Parathyroid adenoma (tissue), 2 donors: ENCODE measurements at regions not wholly inside any gene's neighbourhood (a gene's known extent, or its start where the extent isn't known, plus 50 kb on each side); places are given as distances from the start of the nearest gene placed in this dataset.
A peak's percentile ranks its signal among the peaks of the same experiment; 100 is the strongest.

Experiments
- H2AFZ ChIP-seq: fragments of 300-600 bp; sonication (generic); one replicate; pipeline ENCODE4 v1.7.0; 2017; ENCODE audit warnings: antibody characterized with exemption, mild to moderate bottlenecking
- H3K27ac ChIP-seq: fragments of 300-600 bp; sonication (generic); one replicate; pipeline ENCODE4 v1.7.0; 2017
- H3K27me3 ChIP-seq: fragments of 300-600 bp; sonication (generic); one replicate; pipeline ENCODE4 v1.7.0; 2017; ENCODE audit warnings: low read length; ENCODE audit not compliant: control insufficient read depth, insufficient read depth
- H3K36me3 ChIP-seq: fragments of 300-600 bp; sonication (generic); one replicate; pipeline ENCODE4 v1.7.0; 2017; ENCODE audit warnings: low read length; ENCODE audit not compliant: control insufficient read depth, insufficient read depth
- H3K4me1 ChIP-seq: fragments of 300-600 bp; sonication (generic); one replicate; pipeline ENCODE4 v1.7.0; 2017; ENCODE audit warnings: control low read depth
- H3K4me2 ChIP-seq: fragments of 300-600 bp; sonication (generic); one replicate; pipeline ENCODE4 v1.7.0; 2017; ENCODE audit warnings: low read length
- H3K4me3 ChIP-seq: fragments of 300-600 bp; sonication (generic); one replicate; pipeline ENCODE4 v1.7.0; 2017; ENCODE audit warnings: low read depth, low read length
- H3K79me2 ChIP-seq: fragments of 300-600 bp; sonication (generic); one replicate; pipeline ENCODE4 v1.7.0; 2017; ENCODE audit warnings: control low read depth
- H3K9ac ChIP-seq: fragments of 300-600 bp; sonication (generic); one replicate; pipeline ENCODE4 v1.7.0; 2017; ENCODE audit warnings: mild to moderate bottlenecking
- H3K9me3 ChIP-seq: fragments of 300-600 bp; sonication (generic); one replicate; pipeline ENCODE4 v1.7.0; 2017; ENCODE audit warnings: low read length; ENCODE audit not compliant: control insufficient read depth
- TF ChIP-seq, protein P1 (sequence below): fragments of 300-600 bp; sonication (generic); IDR thresholded peaks from one replicate; pipeline ENCODE4 v1.7.0; 2017; ENCODE audit warnings: antibody characterized with exemption, mild to moderate bottlenecking
- donor health status: primary hyperparathyroidism.

DNA sequence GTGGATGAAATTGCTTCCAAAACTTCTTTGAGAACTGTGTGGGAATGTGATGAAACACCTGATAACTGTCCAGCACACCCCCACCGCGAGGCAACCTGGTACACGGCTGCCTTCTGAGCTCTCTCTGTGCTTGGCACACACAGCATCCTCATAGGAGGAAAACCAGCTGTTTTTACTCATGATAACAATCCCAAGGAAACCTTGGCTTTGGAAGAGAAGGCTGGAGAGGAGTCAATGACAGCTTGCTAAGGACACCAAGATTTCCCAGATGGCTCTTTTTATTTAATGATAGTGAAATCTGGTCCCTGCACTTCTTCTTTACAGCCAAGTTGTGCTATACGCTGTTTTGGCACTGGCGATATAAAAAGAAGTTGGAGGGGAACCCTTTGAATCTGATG is 232.5 kb upstream of the FN1 start:
- H3K9ac ChIP-seq: no peak overlapping the region
- H3K9me3 ChIP-seq: no peaks in the 10 kb centered on the region
- peak overlapping the region; percentile 23 for H2AFZ ChIP-seq
- no peaks in the 10 kb centered on the region for H3K79me2 ChIP-seq
- no peak overlapping the region for H3K4me3 ChIP-seq
- TF ChIP-seq, protein P1, sequence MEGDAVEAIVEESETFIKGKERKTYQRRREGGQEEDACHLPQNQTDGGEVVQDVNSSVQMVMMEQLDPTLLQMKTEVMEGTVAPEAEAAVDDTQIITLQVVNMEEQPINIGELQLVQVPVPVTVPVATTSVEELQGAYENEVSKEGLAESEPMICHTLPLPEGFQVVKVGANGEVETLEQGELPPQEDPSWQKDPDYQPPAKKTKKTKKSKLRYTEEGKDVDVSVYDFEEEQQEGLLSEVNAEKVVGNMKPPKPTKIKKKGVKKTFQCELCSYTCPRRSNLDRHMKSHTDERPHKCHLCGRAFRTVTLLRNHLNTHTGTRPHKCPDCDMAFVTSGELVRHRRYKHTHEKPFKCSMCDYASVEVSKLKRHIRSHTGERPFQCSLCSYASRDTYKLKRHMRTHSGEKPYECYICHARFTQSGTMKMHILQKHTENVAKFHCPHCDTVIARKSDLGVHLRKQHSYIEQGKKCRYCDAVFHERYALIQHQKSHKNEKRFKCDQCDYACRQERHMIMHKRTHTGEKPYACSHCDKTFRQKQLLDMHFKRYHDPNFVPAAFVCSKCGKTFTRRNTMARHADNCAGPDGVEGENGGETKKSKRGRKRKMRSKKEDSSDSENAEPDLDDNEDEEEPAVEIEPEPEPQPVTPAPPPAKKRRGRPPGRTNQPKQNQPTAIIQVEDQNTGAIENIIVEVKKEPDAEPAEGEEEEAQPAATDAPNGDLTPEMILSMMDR: no peak
- H3K27me3 ChIP-seq: no peaks in the 10 kb centered on the region
- H3K4me1 ChIP-seq: peaks cover 5% of the 10 kb centered on the region
- no peak overlapping the region for H3K27ac ChIP-seq
- H3K4me2 ChIP-seq: no peak overlapping the region
- no peaks in the 10 kb centered on the region for H3K36me3 ChIP-seq

DNA sequence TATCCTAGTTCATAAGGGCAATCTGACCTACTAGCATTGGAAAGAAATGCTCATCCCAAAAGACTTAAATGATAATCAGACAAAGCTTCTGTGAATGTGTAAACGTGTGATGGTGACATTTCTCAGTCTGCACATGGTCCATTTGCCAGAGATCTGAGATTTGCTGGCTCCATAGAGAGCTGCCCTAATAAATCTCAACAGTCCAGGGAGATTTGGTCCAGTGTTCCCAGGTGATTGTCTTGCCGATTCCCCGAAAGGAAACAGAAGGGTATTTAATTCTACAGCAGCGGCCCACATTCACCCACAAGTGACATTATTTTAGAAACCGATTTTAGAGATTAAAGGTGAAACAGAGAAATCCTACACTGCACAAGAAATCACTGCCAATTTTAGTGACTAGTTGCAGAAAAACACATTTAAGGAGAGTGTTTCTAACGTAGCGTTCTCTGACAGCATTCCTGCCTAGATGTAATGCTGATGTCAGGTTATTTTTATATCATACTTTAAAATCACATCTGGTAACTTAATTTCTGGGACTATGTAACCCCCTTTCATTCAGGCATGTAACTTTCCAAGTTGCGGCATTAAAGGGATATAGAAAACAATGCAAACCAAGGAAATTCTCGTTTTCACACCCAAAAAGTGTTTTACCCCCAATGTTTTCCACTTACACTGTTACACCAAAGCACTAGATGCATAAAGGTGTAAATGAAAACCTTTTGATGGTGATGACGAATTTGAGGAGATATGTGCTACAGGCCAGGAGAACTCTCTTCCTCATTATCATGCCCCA is 231.9 kb upstream of the FN1 start:
- Histone ChIP-seq H3K27me3 (no peaks in the 10 kb centered on the region), H3K9me3 (no peaks in the 10 kb centered on the region), H3K9ac (no peak overlapping the region), H3K27ac (no peak overlapping the region), H2AFZ (peak overlapping the region; percentile 23), H3K4me3 (no peak overlapping the region), H3K79me2 (no peaks in the 10 kb centered on the region), H3K4me2 (peak overlapping the region; percentile 41), H3K4me1 (peaks cover 5% of the 10 kb centered on the region), H3K36me3 (no peaks in the 10 kb centered on the region)
- TF ChIP-seq, protein P1: no peak

DNA sequence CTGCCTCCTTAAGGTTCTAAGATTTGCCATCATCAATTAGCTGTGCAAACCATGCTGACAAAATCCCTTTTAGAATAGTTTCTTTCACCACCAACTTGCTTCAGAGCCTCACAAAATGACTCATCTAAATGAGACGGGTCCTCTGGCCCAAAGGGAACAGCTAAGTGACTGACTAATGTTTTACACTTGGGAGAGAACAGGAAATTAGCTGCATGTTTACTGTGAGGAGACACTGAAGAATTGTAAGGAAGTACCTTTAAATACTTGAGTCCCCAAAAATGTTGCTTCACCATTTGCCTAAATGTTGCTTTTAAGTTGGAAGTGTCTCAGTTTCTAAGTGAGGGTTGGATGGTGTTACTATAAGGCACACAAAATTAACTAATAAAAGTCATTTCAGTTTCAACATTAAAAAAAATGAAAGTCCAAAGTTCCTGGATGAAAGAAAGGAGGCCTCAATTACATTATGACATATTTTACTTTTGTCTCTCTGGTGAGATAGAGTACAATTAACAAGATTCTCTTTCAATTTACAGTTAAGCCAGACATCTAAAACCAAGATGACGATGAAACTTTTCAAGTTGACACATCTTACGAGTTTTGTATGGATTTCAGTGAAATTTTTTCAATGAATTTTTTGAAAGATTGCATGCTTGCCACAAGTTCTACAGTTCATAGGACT is 229.1 kb upstream of the FN1 start:
- Histone ChIP-seq H3K27me3 (no peaks in the 10 kb centered on the region), H3K36me3 (no peaks in the 10 kb centered on the region), H2AFZ (no peak overlapping the region), H3K4me3 (no peak overlapping the region), H3K4me2 (no peak overlapping the region), H3K27ac (no peak overlapping the region), H3K79me2 (no peaks in the 10 kb centered on the region), H3K9ac (no peak overlapping the region), H3K9me3 (no peaks in the 10 kb centered on the region), H3K4me1 (peaks cover 5% of the 10 kb centered on the region)
- TF ChIP-seq, protein P1: no peak

DNA sequence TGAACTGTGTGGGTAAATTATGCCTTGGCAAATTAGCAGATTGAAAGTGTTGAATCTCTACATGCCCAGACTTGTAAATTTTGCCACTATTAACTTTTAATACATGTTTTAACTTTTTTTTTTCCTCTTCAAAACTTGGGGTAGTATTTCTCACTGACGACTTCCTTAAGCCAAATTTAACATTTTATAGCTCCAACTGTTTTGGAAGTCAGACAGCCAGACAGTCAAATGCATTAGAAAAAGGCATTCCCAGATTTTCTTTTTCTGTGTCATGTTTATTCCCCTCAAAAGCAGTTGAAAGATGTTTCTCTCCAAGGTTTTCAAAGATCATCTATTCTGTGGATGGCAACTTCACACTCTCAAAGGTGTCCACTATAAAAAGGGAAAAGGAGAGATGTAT is 226.8 kb upstream of the FN1 start:
- Histone ChIP-seq H2AFZ (no peak overlapping the region), H3K27me3 (no peaks in the 10 kb centered on the region), H3K79me2 (no peaks in the 10 kb centered on the region), H3K9ac (no peak overlapping the region), H3K4me3 (no peak overlapping the region), H3K36me3 (no peaks in the 10 kb centered on the region), H3K27ac (no peak overlapping the region), H3K4me2 (no peak overlapping the region), H3K4me1 (no peaks in the 10 kb centered on the region), H3K9me3 (no peaks in the 10 kb centered on the region)
- TF ChIP-seq, protein P1: no peak
